Hepatocyte (in vitro differentiated cells): ENCODE measurements at regions not wholly inside any gene's neighbourhood (a gene's known extent, or its start where the extent isn't known, plus 50 kb on each side); places are given as distances from the start of the nearest gene placed in this dataset.

Experiments used
- EZH2 ChIP-seq: fragments of 200-600 bp; sonication (generic); IDR thresholded peaks from 2 replicates; pipeline ENCODE4 v1.6.1; 2016; ENCODE audit warnings: antibody characterized with exemption, mild to moderate bottlenecking, borderline replicate concordance
- EZH2phosphoT487 ChIP-seq: fragments of 200-600 bp; sonication (generic); IDR thresholded peaks from one replicate; pipeline ENCODE4 v1.6.1; 2018; ENCODE audit warnings: antibody characterized with exemption, mild to moderate bottlenecking, low read depth, moderate library complexity; ENCODE audit not compliant: unreplicated experiment, severe bottlenecking
- TF ChIP-seq, protein P1 (sequence below): fragments of 200-600 bp; sonication (generic); IDR thresholded peaks from 2 replicates; pipeline ENCODE4 v1.5.1; 2016; ENCODE audit warnings: antibody characterized with exemption, mild to moderate bottlenecking; ENCODE audit not compliant: poor library complexity

DNA sequence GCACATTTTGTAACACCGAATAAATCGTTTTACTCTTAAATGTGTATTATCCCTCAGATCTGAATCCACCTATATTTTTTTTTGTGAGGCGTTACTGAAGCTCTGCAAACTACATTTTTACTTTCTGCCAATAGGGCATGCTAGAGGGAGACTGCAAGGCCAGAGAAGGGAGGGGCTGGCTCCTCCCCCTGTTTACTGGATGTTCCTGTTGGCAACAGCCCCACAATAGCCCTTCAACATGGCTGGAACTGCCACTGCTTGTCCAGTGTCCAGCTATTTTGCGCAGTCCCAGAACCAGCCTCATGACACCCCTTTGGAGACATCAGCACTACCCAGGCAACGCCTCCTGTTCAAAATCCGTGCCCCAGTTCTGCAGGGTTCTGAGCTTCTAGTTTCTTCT lies 85.4 kb upstream of the MIER3 start:
- TF ChIP-seq, protein P1, sequence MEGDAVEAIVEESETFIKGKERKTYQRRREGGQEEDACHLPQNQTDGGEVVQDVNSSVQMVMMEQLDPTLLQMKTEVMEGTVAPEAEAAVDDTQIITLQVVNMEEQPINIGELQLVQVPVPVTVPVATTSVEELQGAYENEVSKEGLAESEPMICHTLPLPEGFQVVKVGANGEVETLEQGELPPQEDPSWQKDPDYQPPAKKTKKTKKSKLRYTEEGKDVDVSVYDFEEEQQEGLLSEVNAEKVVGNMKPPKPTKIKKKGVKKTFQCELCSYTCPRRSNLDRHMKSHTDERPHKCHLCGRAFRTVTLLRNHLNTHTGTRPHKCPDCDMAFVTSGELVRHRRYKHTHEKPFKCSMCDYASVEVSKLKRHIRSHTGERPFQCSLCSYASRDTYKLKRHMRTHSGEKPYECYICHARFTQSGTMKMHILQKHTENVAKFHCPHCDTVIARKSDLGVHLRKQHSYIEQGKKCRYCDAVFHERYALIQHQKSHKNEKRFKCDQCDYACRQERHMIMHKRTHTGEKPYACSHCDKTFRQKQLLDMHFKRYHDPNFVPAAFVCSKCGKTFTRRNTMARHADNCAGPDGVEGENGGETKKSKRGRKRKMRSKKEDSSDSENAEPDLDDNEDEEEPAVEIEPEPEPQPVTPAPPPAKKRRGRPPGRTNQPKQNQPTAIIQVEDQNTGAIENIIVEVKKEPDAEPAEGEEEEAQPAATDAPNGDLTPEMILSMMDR = no peak
- TF ChIP-seq EZH2phosphoT487 (no peak), EZH2 (no peak)
